ENCODE measurements at regions not wholly inside any gene's neighbourhood (a gene's known extent, or its start where the extent isn't known, plus 50 kb on each side); places are given as distances from the start of the nearest gene placed in this dataset.

GRCh38 chr12:78568321-78569020, 296.1 kb upstream of the SYT1 start:
- TF ChIP-seq RNF2 (IDR thresholded peaks at IDR 0.05; ENCODE audit: borderline replicate concordance, low read depth) (no peak), EP300 (IDR thresholded peaks at IDR 0.05) (no peak)
